H9 (cell line): ENCODE measurements at regions not wholly inside any gene's neighbourhood (a gene's known extent, or its start where the extent isn't known, plus 50 kb on each side); places are given as distances from the start of the nearest gene placed in this dataset.
"Not testable (repeated sequence)": the region's sequence is repeated elsewhere in the genome, so short reads cannot be mapped to it uniquely, and the experiment has no call there.

Experiments used
- DNase-seq: peaks from one replicate; pipeline ENCODE4 v3.0.0-alpha.2; 2017
- H2AFZ ChIP-seq: one replicate; pipeline ENCODE4 v1.6.1; 2013; ENCODE audit warnings: mild to moderate bottlenecking, low read length, control low read depth, moderate library complexity
- H2AK5ac ChIP-seq: 2 replicates; pipeline ENCODE4 v1.6.1; 2013; ENCODE audit warnings: low read length, control low read depth, mixed read lengths; ENCODE audit not compliant: insufficient read length
- H2BK120ac ChIP-seq: one replicate; pipeline ENCODE4 v1.6.1; 2013; ENCODE audit warnings: low read depth, mild to moderate bottlenecking, low read length, control low read depth, inconsistent platforms; ENCODE audit not compliant: poor library complexity, severe bottlenecking
- H2BK12ac ChIP-seq: 2 replicates; pipeline ENCODE4 v1.6.1; 2013; ENCODE audit warnings: low read length, control low read depth, mixed read lengths, low read depth; ENCODE audit not compliant: insufficient read length
- H2BK15ac ChIP-seq: 2 replicates; pipeline ENCODE4 v1.6.1; 2013; ENCODE audit warnings: low read depth, low read length, control low read depth
- H2BK20ac ChIP-seq: one replicate; pipeline ENCODE4 v1.6.1; 2013; ENCODE audit warnings: low read depth, mild to moderate bottlenecking, low read length, control low read depth, inconsistent platforms; ENCODE audit not compliant: poor library complexity, severe bottlenecking
- H2BK5ac ChIP-seq: 2 replicates; pipeline ENCODE4 v1.6.1; 2013; ENCODE audit warnings: low read length, control low read depth, mixed read lengths; ENCODE audit not compliant: insufficient read length
- H3K14ac ChIP-seq: 2 replicates; pipeline ENCODE4 v1.6.1; 2013; ENCODE audit warnings: low read length, control low read depth; ENCODE audit not compliant: insufficient read depth
- H3K18ac ChIP-seq: 2 replicates; pipeline ENCODE4 v1.6.1; 2013; ENCODE audit warnings: low read depth, mild to moderate bottlenecking, mixed read lengths, low read length, control low read depth; ENCODE audit not compliant: insufficient read length
- H3K23ac ChIP-seq: 2 replicates; pipeline ENCODE4 v1.6.1; 2013; ENCODE audit warnings: low read length, control low read depth, mixed read lengths, low read depth; ENCODE audit not compliant: insufficient read length
- H3K23me2 ChIP-seq: 2 replicates; pipeline ENCODE4 v1.6.1; 2013; ENCODE audit warnings: low read depth, mild to moderate bottlenecking, mixed read lengths, low read length, control low read depth; ENCODE audit not compliant: insufficient read length, poor library complexity, severe bottlenecking
- H3K27ac ChIP-seq: 2 replicates; pipeline ENCODE4 v1.5.1; 2013; ENCODE audit warnings: low read length, control low read depth, mixed read lengths, low read depth; ENCODE audit not compliant: insufficient read length
- H3K27me3 ChIP-seq: 2 replicates; pipeline ENCODE4 v1.6.1; 2013; ENCODE audit warnings: low read length, control low read depth, inconsistent platforms; ENCODE audit not compliant: insufficient read depth
- H3K4ac ChIP-seq: 2 replicates; pipeline ENCODE4 v1.6.1; 2013; ENCODE audit warnings: low read depth, mild to moderate bottlenecking, control low read depth, inconsistent platforms, low read length, moderate library complexity
- H3K4me1 ChIP-seq: 2 replicates; pipeline ENCODE4 v1.6.1; 2013; ENCODE audit warnings: low read length, control low read depth, inconsistent platforms; ENCODE audit not compliant: insufficient read depth
- H3K4me2 ChIP-seq: 2 replicates; pipeline ENCODE4 v1.6.1; 2013; ENCODE audit warnings: low read length, control low read depth, mixed read lengths; ENCODE audit not compliant: insufficient read length, insufficient read depth
- H3K56ac ChIP-seq: 2 replicates; pipeline ENCODE4 v1.6.1; 2013; ENCODE audit warnings: low read depth, mild to moderate bottlenecking, mixed read lengths, low read length, control low read depth; ENCODE audit not compliant: insufficient read length
- H3K79me1 ChIP-seq: 2 replicates; pipeline ENCODE4 v1.6.1; 2013; ENCODE audit warnings: low read depth, mild to moderate bottlenecking, moderate library complexity, low read length, control low read depth, inconsistent platforms; ENCODE audit not compliant: insufficient read depth, poor library complexity, severe bottlenecking
- H3K79me2 ChIP-seq: 2 replicates; pipeline ENCODE4 v1.6.1; 2013; ENCODE audit warnings: low read length, control low read depth, inconsistent platforms; ENCODE audit not compliant: insufficient read depth
- H3K9ac ChIP-seq: 2 replicates; pipeline ENCODE4 v1.6.1; 2013; ENCODE audit warnings: low read length, control low read depth, mixed read lengths; ENCODE audit not compliant: insufficient read length; ENCODE audit errors: extremely low read depth
- H3K9me3 ChIP-seq: one replicate; pipeline ENCODE4 v1.6.1; 2013; ENCODE audit warnings: low read depth, low read length, inconsistent platforms; ENCODE audit not compliant: control insufficient read depth
- H3T11ph ChIP-seq: one replicate; pipeline ENCODE4 v1.6.1; 2013; ENCODE audit warnings: mild to moderate bottlenecking, low read length, control low read depth, inconsistent platforms
- H4K20me1 ChIP-seq: one replicate; pipeline ENCODE4 v1.6.1; 2013; ENCODE audit not compliant: control insufficient read depth, insufficient read length, insufficient read depth
- H4K5ac ChIP-seq: 2 replicates; pipeline ENCODE4 v1.6.1; 2013; ENCODE audit warnings: low read depth, mild to moderate bottlenecking, mixed read lengths, low read length, control low read depth; ENCODE audit not compliant: insufficient read length
- H4K8ac ChIP-seq: replicated peaks from 2 replicates; pipeline ENCODE4 v1.6.1; 2013; ENCODE audit warnings: low read length, control low read depth, mixed read lengths, low read depth; ENCODE audit not compliant: insufficient read length
- H4K91ac ChIP-seq: 2 replicates; pipeline ENCODE4 v1.6.1; 2013; ENCODE audit warnings: low read depth, mild to moderate bottlenecking, moderate library complexity, mixed read lengths, low read length, control low read depth; ENCODE audit not compliant: insufficient read length
- H3K27ac Mint-ChIP-seq, 3 experiments: 2 replicates in 2 of 3; 3 replicates in 1 of 3; pipeline ENCODE4 v1.8.0; 2020 to 2021; ENCODE audit warnings: mixed read lengths in 3 of 3, mild to moderate bottlenecking in 1 of 3, moderate library complexity in 1 of 3
- H3K27me3 Mint-ChIP-seq: 2 replicates; pipeline ENCODE4 v1.8.0; 2021; ENCODE audit warnings: low read depth, mild to moderate bottlenecking, moderate library complexity, mixed read lengths
- H3K36me3 Mint-ChIP-seq, 3 experiments: 2 replicates in 2 of 3; 3 replicates in 1 of 3; pipeline ENCODE4 v1.8.0; 2020 to 2021; ENCODE audit warnings: low read depth in 3 of 3, mixed read lengths in 3 of 3; ENCODE audit not compliant: insufficient read depth in 1 of 3
- H3K4me1 Mint-ChIP-seq, 2 experiments: 2 replicates each; pipeline ENCODE4 v1.8.0; 2020; ENCODE audit warnings: mixed read lengths in 2 of 2
- H3K4me3 Mint-ChIP-seq, 2 experiments: 2 replicates in 1 of 2; 3 replicates in 1 of 2; pipeline ENCODE4 v1.8.0; 2020 to 2021; ENCODE audit warnings: mild to moderate bottlenecking in 2 of 2, mixed read lengths in 2 of 2, moderate library complexity in 1 of 2
- H3K9me3 Mint-ChIP-seq, 2 experiments: 2 replicates in 1 of 2; 3 replicates in 1 of 2; pipeline ENCODE4 v1.8.0; 2020; ENCODE audit warnings: mild to moderate bottlenecking in 2 of 2, mixed read lengths in 2 of 2, moderate library complexity in 1 of 2
- CTCF ChIP-seq: fragments of 200-600 bp; sonication (generic); conservative IDR thresholded peaks from 3 replicates; pipeline ENCODE4 v1.8.0; 2021; ENCODE audit warnings: antibody characterized with exemption, mild to moderate bottlenecking
- WGBS: extraction: QIAGEN DNeasy Blood & Tissue Kit; methylation state at CpG from one replicate; pipeline ENCODE4 v1.1.7; 2013; ENCODE audit warnings: missing lambda C conversion rate, low lambda C conversion rate, mixed read lengths; ENCODE audit not compliant: insufficient read length; ENCODE audit errors: extremely low coverage; 5-methylcytosine and 5-hydroxymethylcytosine counted together

GRCh38 chr22:47613606-47614350 is 851.3 kb downstream of the TBC1D22A start:
- H4K20me1 ChIP-seq = no peaks in the 10 kb centered on the region
- H2BK5ac ChIP-seq = no peak overlapping the region
- H4K5ac ChIP-seq = no peak overlapping the region
- no peak overlapping the region for H2AFZ ChIP-seq
- no peak overlapping the region for H2BK12ac ChIP-seq
- no peak for TF ChIP-seq CTCF
- no peak for DNase-seq
- H3T11ph ChIP-seq = no peak overlapping the region
- H4K91ac ChIP-seq = no peak overlapping the region
- no peaks in the 10 kb centered on the region for H3K27me3 ChIP-seq
- H3K4me1 ChIP-seq = no peaks in the 10 kb centered on the region
- no peak overlapping the region for H3K4me2 ChIP-seq
- no peak overlapping the region for H3K56ac ChIP-seq
- Mint-ChIP-seq H3K27me3 (peaks cover 14% of the 10 kb centered on the region), H3K36me3 (peaks cover 0 to 3% (median 0%) of the 10 kb centered on the region in 3 experiments; a peak in 4 of 7 replicates), H3K4me3 (no peak overlapping the region), H3K27ac (no peak overlapping the region), H3K4me1 (no peaks in the 10 kb centered on the region), H3K9me3 (peaks cover 2 to 58% of the 10 kb centered on the region in 2 experiments; a peak in 4 of 5 replicates)
- no peak overlapping the region for H3K23ac ChIP-seq
- WGBS = no CpG with 5 or more reads among the region's 13 CpGs
- H2AK5ac ChIP-seq = no peak overlapping the region
- H3K4ac ChIP-seq = no peak overlapping the region
- no peak overlapping the region for H2BK120ac ChIP-seq
- H2BK15ac ChIP-seq = no peak overlapping the region
- no peak overlapping the region for H3K18ac ChIP-seq
- H2BK20ac ChIP-seq = no peak overlapping the region
- no peak overlapping the region for H3K14ac ChIP-seq
- no peaks in the 10 kb centered on the region for H3K23me2 ChIP-seq
- no peak overlapping the region for H3K27ac ChIP-seq
- no peak overlapping the region for H3K9ac ChIP-seq
- no peaks in the 10 kb centered on the region for H3K79me1 ChIP-seq
- no peak overlapping the region for H4K8ac ChIP-seq
- no peaks in the 10 kb centered on the region for H3K9me3 ChIP-seq
- H3K79me2 ChIP-seq = no peaks in the 10 kb centered on the region

- not testable (repeated sequence) for H3T11ph ChIP-seq, H2AK5ac ChIP-seq, H3K36me3 Mint-ChIP-seq, H4K5ac ChIP-seq, H2BK120ac ChIP-seq, H3K79me2 ChIP-seq, H4K91ac ChIP-seq, H3K9ac ChIP-seq, H3K4me3 Mint-ChIP-seq, H2BK15ac ChIP-seq, H3K9me3 ChIP-seq, H3K4ac ChIP-seq, H3K56ac ChIP-seq, H4K8ac ChIP-seq, H3K23ac ChIP-seq, H3K27ac ChIP-seq, H2BK12ac ChIP-seq, H2BK5ac ChIP-seq, H3K79me1 ChIP-seq, DNase-seq, H3K4me1 ChIP-seq, H3K23me2 ChIP-seq, H3K27ac Mint-ChIP-seq, H3K4me2 ChIP-seq, H3K18ac ChIP-seq, H2BK20ac ChIP-seq, H3K4me1 Mint-ChIP-seq, H3K27me3 ChIP-seq, H2AFZ ChIP-seq, H4K20me1 ChIP-seq, H3K14ac ChIP-seq
- Mint-ChIP-seq H3K9me3 (peaks cover 2 to 61% of the 10 kb centered on the region in 2 experiments; a peak in 4 of 5 replicates), H3K27me3 (peaks cover 11% of the 10 kb centered on the region)
- WGBS = no CpG with 5 or more reads among the region's 11 CpGs
These were observed 850.7 kb downstream of the TBC1D22A start for GRCh38 chr22:47613181-47613580.
